ENCODE measurements at regions not wholly inside any gene's neighbourhood (a gene's known extent, or its start where the extent isn't known, plus 50 kb on each side); places are given as distances from the start of the nearest gene placed in this dataset.

- no peak for TF ChIP-seq MAFK (IDR thresholded peaks at IDR 0.05; ENCODE audit: low read length)
- no peak for TF ChIP-seq CBFB (CRISPR knock-in tag; IDR thresholded peaks at IDR 0.05)
- no peak for TF ChIP-seq ZNF431 (CRISPR knock-in tag; IDR thresholded peaks at IDR 0.05)
- TF ChIP-seq THAP12 (CRISPR knock-in tag; IDR thresholded peaks at IDR 0.05): no peak
Measured at GRCh38 chr1:232551386-232551785, 78.5 kb downstream of the SIPA1L2 start.

All from K562 (cell line).